Fibroblast of lung (primary cell): ENCODE measurements at regions not wholly inside any gene's neighbourhood (a gene's known extent, or its start where the extent isn't known, plus 50 kb on each side); places are given as distances from the start of the nearest gene placed in this dataset.

Source experiments
- DNase-seq, 2 donors: peaks; one replicate each; pipeline versions ENCODE4 v3.0.0 to v3.0.0-alpha.2; 2010; ENCODE audit warnings: low read depth in 2 of 2
- H2AFZ ChIP-seq: 2 replicates; pipeline ENCODE4 v1.5.1; 2012; ENCODE audit warnings: low read length, control low read depth, inconsistent platforms
- H3K27ac ChIP-seq: 2 replicates; pipeline ENCODE4 v1.5.1; 2011; ENCODE audit warnings: low read length, control low read depth; ENCODE audit not compliant: insufficient read depth
- H3K27me3 ChIP-seq: 2 replicates; pipeline ENCODE4 v1.5.1; 2011; ENCODE audit warnings: mild to moderate bottlenecking, low read length; ENCODE audit not compliant: control insufficient read depth, insufficient read depth
- H3K36me3 ChIP-seq: 2 replicates; pipeline ENCODE4 v1.5.1; 2011; ENCODE audit warnings: low read length; ENCODE audit not compliant: control insufficient read depth, insufficient read depth
- H3K4me1 ChIP-seq: 2 replicates; pipeline ENCODE4 v1.5.1; 2011; ENCODE audit warnings: low read length; ENCODE audit not compliant: control insufficient read depth, insufficient read depth; ENCODE audit errors: extremely low read depth
- H3K4me2 ChIP-seq: 2 replicates; pipeline ENCODE4 v1.5.1; 2011; ENCODE audit warnings: low read length, control low read depth; ENCODE audit not compliant: insufficient read depth; ENCODE audit errors: extremely low read depth
- H3K4me3 ChIP-seq, 4 experiments: fragments of 200-600 bp in 1 of 4; sonication (generic) in 1 of 4; replicated peaks in 1 of 4; 2 replicates each; pipeline ENCODE4 v1.5.1; 2011 to 2016; ENCODE audit warnings: low read length in 4 of 4, low read depth in 3 of 4, mild to moderate bottlenecking in 3 of 4, control low read depth in 2 of 4, inconsistent platforms in 1 of 4, mixed read lengths in 1 of 4; ENCODE audit not compliant: insufficient read depth in 1 of 4; ENCODE audit errors: control extremely low read depth in 1 of 4
- H3K79me2 ChIP-seq: 2 replicates; pipeline ENCODE4 v1.5.1; 2012; ENCODE audit warnings: mild to moderate bottlenecking, low read length, inconsistent platforms; ENCODE audit not compliant: control insufficient read depth, insufficient read depth
- H3K9ac ChIP-seq: 2 replicates; pipeline ENCODE4 v1.5.1; 2011; ENCODE audit warnings: mild to moderate bottlenecking, low read length, control low read depth; ENCODE audit not compliant: insufficient read depth
- H3K9me3 ChIP-seq: 2 replicates; pipeline ENCODE4 v1.5.1; 2012; ENCODE audit warnings: low read depth, low read length; ENCODE audit not compliant: control insufficient read depth, insufficient read depth
- H4K20me1 ChIP-seq: 2 replicates; pipeline ENCODE4 v1.5.1; 2011; ENCODE audit warnings: low read length; ENCODE audit not compliant: control insufficient read depth, insufficient read depth; ENCODE audit errors: extremely low read depth
- EZH2 ChIP-seq: IDR thresholded peaks from 2 replicates; pipeline ENCODE4 v1.5.1; 2012; ENCODE audit warnings: low read length, control low read depth, mild to moderate bottlenecking; ENCODE audit errors: missing control alignments
- TF ChIP-seq, protein P1 (sequence below), 2 donors: IDR thresholded peaks in 1 of 2; conservative IDR thresholded peaks in 1 of 2; 1 replicate in 1 of 2; 2 replicates in 1 of 2; pipeline ENCODE4 v1.5.1; 2011 to 2012; ENCODE audit warnings: low read length in 2 of 2, control low read depth in 1 of 2, inconsistent platforms in 1 of 2, low read depth in 1 of 2, mild to moderate bottlenecking in 1 of 2

DNA sequence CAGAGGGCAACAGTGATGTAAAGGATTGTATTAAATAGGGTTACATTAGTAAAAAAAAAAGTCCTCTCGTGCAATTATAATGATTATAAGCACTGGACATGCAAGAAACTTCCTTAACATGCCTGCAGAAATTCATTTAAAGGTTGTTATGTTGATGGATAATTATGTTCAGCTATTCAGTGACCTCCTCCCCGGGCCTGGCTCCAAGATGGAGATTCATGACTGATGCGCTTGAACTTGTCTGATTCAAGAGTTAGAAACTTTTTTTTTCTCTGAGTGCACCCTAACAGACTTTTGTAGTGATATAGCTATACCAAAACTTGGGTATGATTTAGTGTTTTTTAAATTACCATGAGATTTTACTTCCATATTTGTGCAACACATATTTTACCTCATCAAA, 1170.0 kb upstream of the CITED2 start:
- Histone ChIP-seq H3K4me1 (peaks cover 2% of the 10 kb centered on the region), H2AFZ (no peak overlapping the region), H3K9ac (no peak overlapping the region), H4K20me1 (no peaks in the 10 kb centered on the region), H3K4me3 (no peak overlapping the region), H3K27me3 (no peaks in the 10 kb centered on the region), H3K4me2 (no peak overlapping the region), H3K36me3 (no peaks in the 10 kb centered on the region), H3K79me2 (no peaks in the 10 kb centered on the region), H3K9me3 (no peaks in the 10 kb centered on the region), H3K27ac (no peak overlapping the region)
- TF ChIP-seq EZH2: no peak
- TF ChIP-seq, protein P1, sequence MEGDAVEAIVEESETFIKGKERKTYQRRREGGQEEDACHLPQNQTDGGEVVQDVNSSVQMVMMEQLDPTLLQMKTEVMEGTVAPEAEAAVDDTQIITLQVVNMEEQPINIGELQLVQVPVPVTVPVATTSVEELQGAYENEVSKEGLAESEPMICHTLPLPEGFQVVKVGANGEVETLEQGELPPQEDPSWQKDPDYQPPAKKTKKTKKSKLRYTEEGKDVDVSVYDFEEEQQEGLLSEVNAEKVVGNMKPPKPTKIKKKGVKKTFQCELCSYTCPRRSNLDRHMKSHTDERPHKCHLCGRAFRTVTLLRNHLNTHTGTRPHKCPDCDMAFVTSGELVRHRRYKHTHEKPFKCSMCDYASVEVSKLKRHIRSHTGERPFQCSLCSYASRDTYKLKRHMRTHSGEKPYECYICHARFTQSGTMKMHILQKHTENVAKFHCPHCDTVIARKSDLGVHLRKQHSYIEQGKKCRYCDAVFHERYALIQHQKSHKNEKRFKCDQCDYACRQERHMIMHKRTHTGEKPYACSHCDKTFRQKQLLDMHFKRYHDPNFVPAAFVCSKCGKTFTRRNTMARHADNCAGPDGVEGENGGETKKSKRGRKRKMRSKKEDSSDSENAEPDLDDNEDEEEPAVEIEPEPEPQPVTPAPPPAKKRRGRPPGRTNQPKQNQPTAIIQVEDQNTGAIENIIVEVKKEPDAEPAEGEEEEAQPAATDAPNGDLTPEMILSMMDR (conservative IDR thresholded peaks at IDR 0.05 in 1 of 2, IDR thresholded peaks at IDR 0.05 in 1 of 2; ENCODE audit: low read depth in 1 of 2, low read length in 2 of 2): no peak
- no peak for DNase-seq

DNA sequence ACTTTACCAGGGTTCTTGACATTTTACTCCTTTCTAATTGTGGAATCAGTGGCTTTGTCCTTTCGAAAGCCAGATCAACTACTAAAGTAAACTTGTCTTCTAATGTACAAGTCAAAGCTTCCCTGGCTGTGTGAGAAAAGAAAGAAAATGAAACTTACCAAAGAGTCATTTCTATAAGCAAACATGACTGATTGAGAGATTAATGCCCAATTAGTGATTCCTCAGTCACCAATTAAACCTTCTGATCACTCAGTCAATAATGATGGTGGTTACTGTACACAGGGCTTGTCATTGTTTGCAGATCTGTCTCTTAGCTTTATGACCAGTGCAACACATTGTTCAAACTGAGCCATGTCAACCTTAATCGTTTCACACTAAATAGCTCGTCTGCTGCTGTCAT, 1168.4 kb upstream of the CITED2 start:
- Histone ChIP-seq H3K79me2 (no peaks in the 10 kb centered on the region), H4K20me1 (no peaks in the 10 kb centered on the region), H2AFZ (no peak overlapping the region), H3K4me2 (no peak overlapping the region), H3K36me3 (no peaks in the 10 kb centered on the region), H3K4me3 (no peak overlapping the region), H3K4me1 (peaks cover 14% of the 10 kb centered on the region), H3K9me3 (no peaks in the 10 kb centered on the region), H3K9ac (no peak overlapping the region), H3K27ac (no peak overlapping the region), H3K27me3 (no peaks in the 10 kb centered on the region)
- no peak for DNase-seq
- TF ChIP-seq EZH2: no peak
- TF ChIP-seq, protein P1 (conservative IDR thresholded peaks at IDR 0.05 in 1 of 2, IDR thresholded peaks at IDR 0.05 in 1 of 2; ENCODE audit: low read depth in 1 of 2, low read length in 2 of 2): no peak

DNA sequence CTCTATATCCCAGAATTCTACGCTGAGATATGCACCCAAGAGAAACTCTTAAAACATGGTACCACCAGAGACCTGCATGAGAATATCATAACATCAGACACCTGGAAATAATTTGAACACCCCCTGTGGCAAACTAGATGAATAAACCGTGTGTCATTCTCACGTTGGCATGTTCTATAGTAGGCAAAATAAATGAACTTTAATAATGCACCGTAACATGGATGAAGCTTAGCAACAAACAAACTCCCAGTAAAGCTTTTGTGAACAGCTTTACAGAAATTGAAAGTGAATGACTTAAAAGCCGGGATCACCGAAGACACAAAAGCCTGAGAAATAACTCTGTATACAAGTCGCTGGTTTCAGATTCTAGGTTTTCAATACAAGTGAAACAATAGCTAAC, 1166.8 kb upstream of the CITED2 start:
- DNase-seq: peak in 1 of 2 donors; percentile 56
- Histone ChIP-seq H3K27ac (no peak overlapping the region), H3K27me3 (no peaks in the 10 kb centered on the region), H3K9ac (no peak overlapping the region), H4K20me1 (no peaks in the 10 kb centered on the region), H3K36me3 (no peaks in the 10 kb centered on the region), H3K79me2 (no peaks in the 10 kb centered on the region), H3K4me2 (no peak overlapping the region), H3K4me3 (no peak overlapping the region), H2AFZ (no peak overlapping the region), H3K4me1 (peaks cover 19% of the 10 kb centered on the region), H3K9me3 (no peaks in the 10 kb centered on the region)
- TF ChIP-seq EZH2: no peak
- TF ChIP-seq, protein P1 (conservative IDR thresholded peaks at IDR 0.05 in 1 of 2, IDR thresholded peaks at IDR 0.05 in 1 of 2; ENCODE audit: low read depth in 1 of 2, low read length in 2 of 2): no peak
